H1 (cell line): ENCODE measurements at regions not wholly inside any gene's neighbourhood (a gene's known extent, or its start where the extent isn't known, plus 50 kb on each side); places are given as distances from the start of the nearest gene placed in this dataset.

Experiments
- EP300 ChIP-seq, 2 experiments: IDR thresholded peaks; 1 replicate in 1 of 2; 2 replicates in 1 of 2; pipeline ENCODE4 v1.6.1; 2011 to 2012; ENCODE audit warnings: low read depth in 2 of 2, low read length in 2 of 2, mild to moderate bottlenecking in 2 of 2, borderline replicate concordance in 1 of 2, inconsistent platforms in 1 of 2, moderate library complexity in 1 of 2
- GABPA ChIP-seq: IDR thresholded peaks from 2 replicates; pipeline ENCODE4 v1.6.1; 2011; ENCODE audit warnings: mild to moderate bottlenecking, low read length, moderate library complexity, borderline replicate concordance; ENCODE audit not compliant: insufficient read depth
- JUND ChIP-seq: IDR thresholded peaks from 2 replicates; pipeline ENCODE4 v1.6.1; 2011; ENCODE audit warnings: mild to moderate bottlenecking, improper control_type of control experiment, low read length
- NRF1 ChIP-seq: IDR thresholded peaks from 2 replicates; pipeline ENCODE4 v1.6.1; 2011; ENCODE audit warnings: mild to moderate bottlenecking, low read depth, low read length, improper control_type of control experiment
- POLR2A ChIP-seq, 2 experiments: IDR thresholded peaks; 1 replicate in 1 of 2; 2 replicates in 1 of 2; pipeline ENCODE4 v1.6.1; 2011; ENCODE audit warnings: low read depth in 2 of 2, low read length in 2 of 2, mild to moderate bottlenecking in 2 of 2; ENCODE audit errors: control extremely low read depth in 1 of 2
- POLR2AphosphoS5 ChIP-seq: IDR thresholded peaks from 2 replicates; pipeline ENCODE4 v1.6.1; 2011; ENCODE audit warnings: low read depth, low read length
- RAD21 ChIP-seq, 2 experiments: IDR thresholded peaks in 1 of 2; conservative IDR thresholded peaks in 1 of 2; 2 replicates each; pipeline ENCODE4 v1.6.1; 2011; ENCODE audit warnings: low read depth in 2 of 2, low read length in 2 of 2, improper control_type of control experiment in 1 of 2, inconsistent platforms in 1 of 2, mild to moderate bottlenecking in 1 of 2, moderate library complexity in 1 of 2
- SIX5 ChIP-seq: IDR thresholded peaks from 2 replicates; pipeline ENCODE4 v1.6.1; 2011; ENCODE audit warnings: mild to moderate bottlenecking, low read depth, low read length
- TBP ChIP-seq: IDR thresholded peaks from 2 replicates; pipeline ENCODE4 v1.6.1; 2011; ENCODE audit warnings: low read depth, low read length, improper control_type of control experiment
- YY1 ChIP-seq: IDR thresholded peaks from 2 replicates; pipeline ENCODE4 v1.6.1; 2011; ENCODE audit warnings: low read depth, mild to moderate bottlenecking, low read length
- TF ChIP-seq, protein P1 (sequence below), 3 experiments: IDR thresholded peaks; 1 replicate in 2 of 3; 2 replicates in 1 of 3; pipeline versions ENCODE4 v1.5.1 to v1.6.1; 2011; ENCODE audit warnings: low read length in 3 of 3, mild to moderate bottlenecking in 3 of 3, inconsistent platforms in 2 of 3, low read depth in 1 of 3, moderate library complexity in 1 of 3; ENCODE audit not compliant: insufficient read depth in 1 of 3; ENCODE audit errors: control extremely low read depth in 1 of 3

DNA sequence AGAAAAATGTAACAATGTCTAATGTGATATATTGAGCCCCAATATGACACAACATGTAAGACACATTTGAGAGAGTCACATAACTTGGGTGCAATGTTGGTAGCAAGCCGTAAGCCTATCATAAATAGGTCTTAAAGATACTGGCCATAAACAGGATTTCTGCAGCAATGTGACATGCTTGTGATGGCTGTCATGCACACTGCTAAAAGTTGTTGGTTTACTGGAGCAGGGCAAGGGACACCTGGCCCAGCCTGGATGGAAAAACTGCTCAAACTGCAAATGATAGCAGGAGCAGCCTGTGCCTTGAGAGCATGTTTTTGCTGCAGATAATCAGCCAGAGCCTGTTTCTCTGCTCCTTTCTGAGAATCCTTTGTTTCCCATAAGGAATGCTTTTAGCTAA, 136.7 kb upstream of the ZNF91 start:
- no peak for TF ChIP-seq NRF1
- TF ChIP-seq SIX5 = no peak
- no peak for TF ChIP-seq POLR2A (IDR thresholded peaks at IDR 0.05; ENCODE audit: control extremely low read depth in 1 of 2, low read depth in 2 of 2, low read length in 2 of 2)
- TF ChIP-seq YY1 = no peak
- TF ChIP-seq, protein P1, sequence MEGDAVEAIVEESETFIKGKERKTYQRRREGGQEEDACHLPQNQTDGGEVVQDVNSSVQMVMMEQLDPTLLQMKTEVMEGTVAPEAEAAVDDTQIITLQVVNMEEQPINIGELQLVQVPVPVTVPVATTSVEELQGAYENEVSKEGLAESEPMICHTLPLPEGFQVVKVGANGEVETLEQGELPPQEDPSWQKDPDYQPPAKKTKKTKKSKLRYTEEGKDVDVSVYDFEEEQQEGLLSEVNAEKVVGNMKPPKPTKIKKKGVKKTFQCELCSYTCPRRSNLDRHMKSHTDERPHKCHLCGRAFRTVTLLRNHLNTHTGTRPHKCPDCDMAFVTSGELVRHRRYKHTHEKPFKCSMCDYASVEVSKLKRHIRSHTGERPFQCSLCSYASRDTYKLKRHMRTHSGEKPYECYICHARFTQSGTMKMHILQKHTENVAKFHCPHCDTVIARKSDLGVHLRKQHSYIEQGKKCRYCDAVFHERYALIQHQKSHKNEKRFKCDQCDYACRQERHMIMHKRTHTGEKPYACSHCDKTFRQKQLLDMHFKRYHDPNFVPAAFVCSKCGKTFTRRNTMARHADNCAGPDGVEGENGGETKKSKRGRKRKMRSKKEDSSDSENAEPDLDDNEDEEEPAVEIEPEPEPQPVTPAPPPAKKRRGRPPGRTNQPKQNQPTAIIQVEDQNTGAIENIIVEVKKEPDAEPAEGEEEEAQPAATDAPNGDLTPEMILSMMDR (IDR thresholded peaks at IDR 0.05; ENCODE audit: control extremely low read depth in 1 of 3, insufficient read depth in 1 of 3, low read depth in 1 of 3, low read length in 3 of 3) = no peak
- no peak for TF ChIP-seq TBP
- TF ChIP-seq EP300 (IDR thresholded peaks at IDR 0.05; ENCODE audit: borderline replicate concordance in 1 of 2, low read depth in 2 of 2, low read length in 2 of 2) = no peak
- TF ChIP-seq JUND = no peak
- TF ChIP-seq RAD21 (IDR thresholded peaks at IDR 0.05 in 1 of 2, conservative IDR thresholded peaks at IDR 0.05 in 1 of 2; ENCODE audit: low read depth in 2 of 2, low read length in 2 of 2) = no peak
- TF ChIP-seq GABPA = no peak
- TF ChIP-seq POLR2AphosphoS5 = no peak
